IPS-18c (cell line): ENCODE measurements at regions not wholly inside any gene's neighbourhood (a gene's known extent, or its start where the extent isn't known, plus 50 kb on each side); places are given as distances from the start of the nearest gene placed in this dataset.

Source experiments
- H3K4me3 ChIP-seq: 2 replicates; pipeline ENCODE4 v1.7.0; 2013; ENCODE audit warnings: low read depth, mild to moderate bottlenecking, low read length, moderate library complexity; ENCODE audit not compliant: insufficient read depth
- H3K9me3 ChIP-seq: one replicate; pipeline ENCODE4 v1.6.1; 2013; ENCODE audit warnings: mild to moderate bottlenecking, low read length, moderate library complexity; ENCODE audit not compliant: control insufficient read depth, insufficient read depth

DNA sequence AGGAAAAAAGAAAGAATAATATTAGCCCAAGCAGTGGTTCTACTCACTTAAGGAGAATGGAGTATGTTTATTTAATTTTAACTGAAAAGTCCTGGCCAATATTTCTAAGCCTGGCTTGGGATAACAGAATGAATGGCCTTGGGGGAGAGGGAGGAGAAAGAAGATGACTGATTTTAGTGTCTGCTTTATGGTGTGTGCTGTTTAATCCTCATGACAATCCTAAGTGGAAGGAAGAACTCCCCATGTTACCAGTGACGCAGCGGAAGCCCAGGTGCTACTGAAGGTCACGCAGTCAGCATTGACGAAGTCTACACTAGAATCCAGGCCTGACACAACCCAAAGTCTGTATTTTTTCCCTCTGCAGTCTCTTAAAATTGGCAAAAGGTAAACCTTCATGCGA, 50.5 kb downstream of the PALM2AKAP2 start:
- H3K4me3 ChIP-seq: no peak overlapping the region
- peaks cover 4% of the 10 kb centered on the region for H3K9me3 ChIP-seq

DNA sequence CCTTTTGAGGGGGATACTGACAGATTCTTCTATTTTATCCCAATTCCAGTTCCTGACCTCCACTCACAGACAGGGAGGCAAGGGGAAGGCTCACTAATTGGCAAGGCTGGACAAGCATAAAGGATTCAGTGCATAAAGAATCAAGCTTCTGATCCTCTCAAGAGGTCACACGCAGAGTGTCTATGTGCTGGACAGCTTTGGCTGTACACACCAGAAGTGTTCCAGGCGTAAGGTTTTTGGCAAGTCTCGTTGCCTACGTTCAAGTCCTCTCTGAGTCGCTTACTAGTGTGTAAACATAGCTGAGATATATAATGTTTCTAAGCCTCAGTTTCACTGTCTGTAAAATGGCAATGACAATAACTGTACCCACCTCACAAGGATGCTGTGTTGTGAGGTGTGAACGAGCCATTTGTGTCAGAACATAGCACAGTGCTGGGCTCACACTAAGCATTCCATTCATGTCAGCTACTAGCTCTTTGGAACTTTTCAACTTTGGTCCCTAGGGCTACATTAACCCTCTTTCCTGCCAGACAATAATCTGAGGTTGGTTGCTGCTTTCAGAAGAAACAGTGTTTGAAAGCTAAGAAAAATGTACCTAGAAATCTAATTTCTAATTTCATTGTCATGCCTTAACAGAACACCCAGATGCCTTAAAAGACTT, 52.1 kb downstream of the PALM2AKAP2 start:
- Histone ChIP-seq H3K9me3 (peaks cover 8% of the 10 kb centered on the region), H3K4me3 (no peak overlapping the region)

DNA sequence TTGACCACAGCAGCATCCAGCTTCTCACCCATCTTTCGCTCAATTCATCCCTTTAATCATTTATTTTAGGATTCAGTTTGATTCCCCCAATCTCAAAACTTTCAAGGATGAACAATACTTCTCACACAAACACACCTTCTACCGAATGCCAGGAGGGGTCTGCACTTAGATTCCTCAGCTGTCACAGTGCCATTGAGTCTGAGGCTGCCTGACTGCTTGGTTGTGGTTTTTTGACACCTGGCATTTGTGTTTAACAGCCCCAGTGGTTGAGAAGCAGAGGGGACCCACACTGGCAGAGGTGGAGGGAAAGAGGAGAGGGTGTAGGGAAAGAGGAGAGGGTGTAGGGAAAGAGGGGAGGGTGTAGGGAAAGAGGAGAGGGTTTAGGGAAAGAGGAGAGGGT, 54.9 kb downstream of the PALM2AKAP2 start:
- Histone ChIP-seq H3K9me3 (peaks cover 8% of the 10 kb centered on the region), H3K4me3 (no peak overlapping the region)

DNA sequence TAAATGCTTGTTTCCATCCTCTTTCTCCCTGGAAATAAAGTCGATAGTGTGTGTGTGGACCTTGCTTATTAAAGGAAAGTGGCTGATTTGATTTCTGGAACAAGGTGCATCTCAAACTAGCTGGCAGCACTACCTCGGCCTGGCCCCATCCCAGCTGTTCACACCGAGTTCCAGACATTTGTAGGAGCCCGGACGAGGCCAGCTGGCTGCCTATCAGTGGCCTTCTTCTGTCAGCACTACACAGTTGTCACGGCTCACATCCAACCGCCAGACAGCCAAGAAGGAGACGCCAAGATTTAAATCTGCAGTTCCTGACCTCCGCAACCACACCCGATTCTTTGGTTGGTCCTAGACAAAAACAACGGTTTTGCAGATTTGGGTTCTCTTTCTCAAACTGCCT, 63.6 kb downstream of the PALM2AKAP2 start:
- Histone ChIP-seq H3K4me3 (no peak overlapping the region), H3K9me3 (no peaks in the 10 kb centered on the region)

DNA sequence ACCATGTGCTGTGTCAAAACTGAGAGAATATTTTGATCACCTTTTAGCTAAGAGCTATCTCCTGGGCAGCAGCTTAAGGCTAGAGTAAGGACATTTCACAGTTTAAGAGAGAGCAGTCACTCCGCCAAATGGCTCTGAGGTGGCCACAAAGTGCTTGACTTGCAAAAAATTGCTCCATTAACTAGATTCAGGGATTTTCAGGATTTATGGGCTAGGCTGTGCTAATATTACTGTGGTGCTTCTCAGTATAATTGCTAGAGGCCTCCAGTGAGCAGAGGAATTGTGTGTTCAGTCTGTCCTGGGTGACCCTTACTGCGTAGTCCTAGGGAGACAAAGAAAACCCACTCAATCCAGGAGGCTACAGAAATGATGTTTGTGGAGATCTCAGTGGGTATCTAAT, 65.2 kb downstream of the PALM2AKAP2 start:
- H3K4me3 ChIP-seq: no peak overlapping the region
- no peaks in the 10 kb centered on the region for H3K9me3 ChIP-seq

DNA sequence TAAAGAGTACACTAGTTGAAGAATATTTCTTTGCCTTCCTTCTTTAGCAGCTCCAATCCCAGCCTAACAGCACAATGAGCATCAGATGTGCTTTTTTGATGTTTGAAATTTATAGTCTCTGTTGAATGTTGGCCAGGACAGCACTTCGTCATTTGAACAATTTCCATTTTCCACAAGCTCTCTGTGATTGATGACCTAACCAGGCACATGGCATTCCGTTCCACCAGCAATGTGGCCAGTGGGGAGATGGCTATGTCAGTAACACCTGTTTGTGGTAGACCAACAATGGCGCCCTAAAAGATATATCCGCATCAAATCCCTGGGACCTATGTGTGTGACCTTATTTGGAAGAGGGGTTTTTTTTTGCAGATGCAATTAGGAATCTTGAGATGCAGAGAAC, 66.8 kb downstream of the PALM2AKAP2 start:
- H3K4me3 ChIP-seq: no peak overlapping the region
- H3K9me3 ChIP-seq: no peaks in the 10 kb centered on the region

DNA sequence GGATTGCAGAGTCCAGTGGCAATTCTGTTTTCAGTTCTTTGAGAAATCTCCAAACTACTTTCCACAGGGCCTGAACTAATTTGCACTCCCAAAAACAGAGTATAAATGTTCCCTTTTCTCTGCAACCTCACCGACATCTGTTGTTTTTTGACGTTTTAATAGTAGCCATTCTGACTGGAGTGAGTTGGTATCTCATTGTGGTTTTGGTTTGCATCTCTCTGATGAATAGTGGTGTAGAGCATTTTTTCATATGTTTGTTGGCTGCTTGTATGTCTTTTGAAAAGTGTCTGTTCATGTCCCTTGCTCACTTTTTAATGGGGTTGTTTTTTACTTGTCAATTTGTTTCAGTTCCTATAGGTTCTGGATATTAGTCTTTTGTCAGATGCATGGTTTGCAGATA, 72.6 kb downstream of the PALM2AKAP2 start:
- no peaks in the 10 kb centered on the region for H3K9me3 ChIP-seq
- no peak overlapping the region for H3K4me3 ChIP-seq

DNA sequence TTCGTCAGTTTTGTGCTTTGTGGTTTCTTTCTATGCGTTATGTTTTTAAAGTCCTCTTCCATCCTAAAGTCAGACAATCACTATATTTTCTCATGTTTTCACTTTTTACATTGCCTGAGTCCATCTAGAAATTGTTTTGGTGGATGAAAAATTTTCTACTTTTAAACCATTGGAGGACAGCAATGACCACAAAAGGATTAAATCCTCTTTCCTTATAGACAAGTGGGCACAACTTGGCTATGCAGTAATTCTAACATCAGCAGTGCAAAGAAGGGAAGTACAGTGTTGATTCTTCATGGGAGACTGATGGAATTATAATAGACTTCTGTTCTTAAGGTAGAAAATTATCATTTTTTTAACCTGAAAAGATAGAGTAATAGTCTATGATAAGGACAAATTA, 75.5 kb downstream of the PALM2AKAP2 start:
- no peak overlapping the region for H3K4me3 ChIP-seq
- H3K9me3 ChIP-seq: no peaks in the 10 kb centered on the region

DNA sequence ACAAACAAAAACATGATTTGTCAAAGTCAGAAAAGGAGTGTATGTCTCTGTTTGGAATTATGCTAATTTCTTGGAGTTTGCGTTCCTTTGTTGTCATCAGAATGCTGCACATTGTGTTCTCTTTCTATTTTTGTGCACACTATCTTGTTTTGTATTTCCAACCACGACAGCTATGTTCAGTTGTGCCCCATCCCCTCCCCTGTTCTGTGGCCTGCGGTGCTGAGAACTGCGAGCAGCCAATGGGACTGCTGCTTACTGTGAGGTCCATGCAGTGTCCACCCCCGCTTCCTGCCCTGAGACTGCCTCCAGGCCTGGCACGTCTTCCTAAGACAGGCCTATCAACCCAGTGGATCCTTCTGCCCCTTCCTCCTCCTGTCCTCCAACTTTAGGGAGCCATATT, 76.8 kb downstream of the PALM2AKAP2 start:
- Histone ChIP-seq H3K4me3 (no peak overlapping the region), H3K9me3 (no peaks in the 10 kb centered on the region)

DNA sequence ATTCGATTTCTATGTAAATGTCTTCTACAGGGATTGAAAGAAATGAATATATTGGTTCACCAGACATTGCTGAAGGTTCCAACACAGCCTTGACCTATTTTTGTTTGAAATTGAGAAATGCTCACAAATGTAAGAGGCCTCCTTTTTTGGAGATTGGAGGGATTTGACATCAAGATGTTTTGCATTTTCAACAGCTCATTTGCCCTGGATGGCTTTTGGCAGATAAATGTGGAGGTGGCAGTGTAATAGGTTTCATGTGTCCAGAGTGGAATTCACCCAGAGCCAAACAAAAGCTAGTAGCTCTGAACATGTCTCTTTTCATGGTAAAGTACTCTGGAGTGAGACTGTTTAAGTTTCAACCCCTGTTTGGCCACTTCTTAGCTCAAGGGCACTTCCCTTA, 77.3 kb downstream of the PALM2AKAP2 start:
- Histone ChIP-seq H3K4me3 (no peak overlapping the region), H3K9me3 (no peaks in the 10 kb centered on the region)

DNA sequence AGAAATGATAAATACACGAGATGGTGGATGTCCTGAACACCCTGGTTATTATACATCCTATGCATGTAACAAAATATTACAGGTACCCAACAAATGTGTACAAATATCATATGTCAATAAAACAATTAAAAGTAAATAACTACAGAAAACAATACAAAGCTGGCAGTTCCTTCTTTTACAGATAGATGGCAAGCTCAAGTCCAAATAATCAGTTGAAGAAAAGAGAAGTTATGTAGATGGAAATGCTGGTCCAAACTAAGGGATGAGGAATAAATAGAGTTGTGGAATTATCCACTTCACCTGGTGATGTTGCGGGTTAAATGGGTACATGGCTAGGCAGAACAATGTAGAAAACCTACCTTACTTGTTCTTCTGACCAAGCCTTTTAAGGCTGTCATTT, 79.4 kb downstream of the PALM2AKAP2 start:
- H3K4me3 ChIP-seq: no peak overlapping the region
- H3K9me3 ChIP-seq: no peaks in the 10 kb centered on the region

DNA sequence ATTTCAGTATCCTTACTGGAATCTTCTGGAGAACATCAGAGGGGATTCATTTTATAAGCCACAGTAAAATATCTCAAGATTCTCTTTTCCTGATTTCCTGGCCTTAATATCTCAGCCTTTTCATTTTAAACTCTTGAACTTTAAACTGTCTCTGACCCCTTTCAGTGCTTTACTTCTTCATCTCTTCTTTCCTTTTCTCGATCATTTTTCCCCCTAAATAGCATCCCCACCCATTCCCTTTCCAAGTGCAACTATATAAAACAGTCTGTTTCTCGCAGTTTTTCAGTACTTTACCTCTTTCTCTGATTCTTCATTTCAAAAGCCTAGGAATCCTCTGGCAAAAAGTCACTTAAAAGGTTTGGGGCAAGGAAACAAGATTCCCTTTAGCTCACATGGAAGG, 80.5 kb downstream of the PALM2AKAP2 start:
- no peak overlapping the region for H3K4me3 ChIP-seq
- H3K9me3 ChIP-seq: no peaks in the 10 kb centered on the region

DNA sequence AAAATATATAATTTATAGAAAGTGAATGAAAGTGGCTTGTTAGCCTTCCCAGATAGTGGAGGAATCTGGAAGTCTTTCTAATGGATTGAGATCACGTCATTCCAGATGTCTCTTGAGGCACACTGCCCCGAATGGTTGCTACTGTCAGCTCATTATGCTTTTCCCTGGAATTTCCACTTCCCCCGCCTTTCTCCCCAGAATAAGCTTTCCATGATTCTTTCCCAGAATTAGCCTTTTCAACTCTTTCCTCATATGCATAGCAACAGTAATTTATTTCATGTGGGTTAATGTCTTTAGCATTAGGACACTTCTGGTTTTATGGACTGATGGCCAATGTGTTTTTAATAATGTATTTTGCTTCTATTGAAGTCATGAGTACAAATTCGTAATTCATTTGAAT, 81.5 kb downstream of the PALM2AKAP2 start:
- Histone ChIP-seq H3K4me3 (no peak overlapping the region), H3K9me3 (no peaks in the 10 kb centered on the region)

DNA sequence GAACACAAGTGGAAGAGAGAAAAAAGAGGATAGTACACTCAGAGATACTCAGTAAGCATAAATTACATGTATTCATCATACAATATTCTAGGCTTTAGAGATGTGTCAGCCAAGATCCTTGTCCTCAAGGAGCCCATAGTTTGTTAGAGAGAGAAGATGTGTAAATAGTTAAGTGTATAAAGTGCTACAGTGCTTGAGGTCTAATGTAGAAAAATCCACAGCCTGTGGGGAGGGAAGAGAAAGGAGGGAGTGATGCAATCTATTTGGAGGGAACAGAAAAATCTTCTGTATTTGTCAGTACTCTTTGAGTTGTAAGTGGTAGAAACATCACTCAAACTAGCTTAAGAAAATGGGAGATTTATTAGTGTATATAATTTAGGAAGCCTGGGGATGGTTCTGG, 81.9 kb downstream of the PALM2AKAP2 start:
- no peaks in the 10 kb centered on the region for H3K9me3 ChIP-seq
- no peak overlapping the region for H3K4me3 ChIP-seq

DNA sequence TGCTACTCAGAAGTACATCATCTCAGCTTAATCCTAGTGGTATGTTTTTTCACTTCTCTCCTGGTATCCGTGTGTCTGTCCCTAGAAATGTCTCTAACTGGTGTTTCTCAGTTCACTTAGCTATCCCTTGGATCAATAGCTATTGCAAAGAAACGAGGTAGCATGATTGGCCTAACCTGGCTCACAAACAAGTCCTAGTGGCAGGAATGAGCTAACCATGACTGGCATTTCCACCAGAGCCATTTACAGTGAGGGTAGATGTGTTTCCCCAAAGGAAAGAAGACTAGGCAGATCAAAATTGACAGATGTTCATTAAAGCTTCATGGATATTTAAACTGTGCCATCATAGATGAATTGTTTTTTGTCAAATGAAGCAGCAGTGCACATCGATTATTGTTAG, 82.5 kb downstream of the PALM2AKAP2 start:
- no peak overlapping the region for H3K4me3 ChIP-seq
- H3K9me3 ChIP-seq: no peaks in the 10 kb centered on the region

DNA sequence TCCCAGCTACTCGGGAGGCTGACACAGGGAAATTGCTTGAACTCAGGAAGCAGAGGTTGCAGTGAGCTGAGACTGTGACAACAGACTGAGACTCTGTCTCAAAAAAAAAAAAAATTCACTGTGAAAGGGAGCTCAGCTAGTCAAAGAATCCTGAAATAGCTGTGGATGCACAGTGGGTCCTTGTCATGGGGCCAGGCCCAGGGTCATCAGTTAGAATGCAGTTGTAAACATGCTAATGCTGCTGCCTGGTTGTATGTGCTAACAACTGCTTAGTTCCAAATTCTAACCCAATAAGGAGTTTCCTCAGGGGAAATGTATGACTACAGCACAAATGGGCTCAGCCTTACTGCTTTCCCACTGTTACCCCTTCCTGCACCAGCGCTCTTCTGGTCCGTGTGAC, 84.0 kb downstream of the PALM2AKAP2 start:
- H3K9me3 ChIP-seq: no peaks in the 10 kb centered on the region
- no peak overlapping the region for H3K4me3 ChIP-seq

DNA sequence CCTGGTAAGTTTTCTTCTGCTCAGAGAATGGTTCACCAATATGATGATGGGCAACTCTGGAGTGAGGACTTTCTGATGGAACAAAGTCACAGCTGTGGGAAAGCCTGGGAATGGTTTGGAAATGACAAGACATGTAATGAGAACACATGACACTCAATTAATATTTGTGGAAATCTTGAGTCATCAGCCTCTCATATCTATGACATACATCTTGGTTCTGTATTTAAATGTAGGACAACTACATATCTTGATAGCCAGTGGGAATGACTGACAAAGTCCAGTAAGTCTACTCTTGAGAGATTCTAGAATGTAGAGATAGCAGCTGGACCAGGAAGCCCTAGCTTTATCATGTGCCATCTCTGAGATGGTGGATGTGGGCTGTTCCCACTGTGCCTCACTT, 85.5 kb downstream of the PALM2AKAP2 start:
- Histone ChIP-seq H3K4me3 (no peak overlapping the region), H3K9me3 (no peaks in the 10 kb centered on the region)

DNA sequence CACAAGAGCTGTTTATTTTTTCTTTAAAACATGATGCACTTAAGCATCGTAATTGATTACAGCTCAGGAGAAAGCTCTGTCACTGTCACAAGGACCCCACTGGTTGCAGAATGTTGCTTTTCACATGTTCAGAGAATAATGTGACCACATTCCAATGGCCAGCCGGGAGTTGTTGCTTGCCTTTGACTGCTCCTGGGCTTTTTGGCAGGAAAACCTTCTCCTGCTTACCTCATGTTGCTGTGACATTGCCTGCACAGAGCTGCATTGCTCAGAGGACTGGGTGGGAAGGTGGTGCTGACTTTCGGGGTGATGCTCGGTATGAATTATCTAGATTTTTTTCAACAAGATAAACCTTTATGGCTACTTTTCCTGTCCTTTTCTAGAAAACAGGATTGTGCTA, 88.2 kb downstream of the PALM2AKAP2 start:
- no peaks in the 10 kb centered on the region for H3K9me3 ChIP-seq

DNA sequence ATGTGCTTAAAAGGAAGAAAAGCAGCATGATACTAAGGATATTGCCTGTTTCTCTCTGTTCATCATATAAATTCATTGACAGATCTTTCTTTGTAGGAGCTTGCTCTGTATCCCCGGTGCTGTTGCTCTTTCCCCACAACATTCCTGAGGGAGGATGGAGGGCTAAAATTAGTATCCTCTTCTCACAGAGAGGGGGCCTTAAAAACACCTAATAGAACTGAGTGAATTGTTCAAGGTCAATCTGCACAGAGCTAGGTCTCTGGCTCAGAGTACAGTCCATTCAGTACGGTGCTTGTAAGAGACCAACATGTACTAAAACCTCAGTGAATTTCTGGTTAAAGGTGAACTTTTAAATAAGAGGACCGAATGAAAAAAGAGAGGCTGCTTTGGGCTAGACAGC, 88.7 kb downstream of the PALM2AKAP2 start:
- no peaks in the 10 kb centered on the region for H3K9me3 ChIP-seq
- no peak overlapping the region for H3K4me3 ChIP-seq

More for the DNA sequence above, 88.2 kb downstream of the PALM2AKAP2 start:
- no peak overlapping the region for H3K4me3 ChIP-seq
